CD14-positive monocyte (primary cell): ENCODE measurements at regions not wholly inside any gene's neighbourhood (a gene's known extent, or its start where the extent isn't known, plus 50 kb on each side); places are given as distances from the start of the nearest gene placed in this dataset.

Source experiments
- DNase-seq, 3 donors: peaks; one replicate each; pipeline ENCODE4 v3.0.0-alpha.2; 2011 to 2022
- H2AFZ ChIP-seq: 2 replicates; pipeline ENCODE4 v1.6.0; 2012; ENCODE audit warnings: mild to moderate bottlenecking, low read depth, low read length, inconsistent platforms; ENCODE audit not compliant: insufficient read depth, poor library complexity, severe bottlenecking
- H3K27ac ChIP-seq, 2 donors: 1 replicate in 1 of 2; 2 replicates in 1 of 2; pipeline ENCODE4 v1.5.1; 2012 to 2013; ENCODE audit warnings: low read length in 2 of 2, control low read depth in 1 of 2, inconsistent platforms in 1 of 2, low read depth in 1 of 2, mild to moderate bottlenecking in 1 of 2
- H3K27me3 ChIP-seq, 2 donors: one replicate each; pipeline versions ENCODE4 v1.6.0 to v1.6.1; 2011 to 2013; ENCODE audit warnings: low read length in 2 of 2; ENCODE audit not compliant: control insufficient read depth in 2 of 2, insufficient read depth in 2 of 2
- H3K36me3 ChIP-seq, 2 donors: replicated peaks in 1 of 2; 1 replicate in 1 of 2; 2 replicates in 1 of 2; pipeline versions ENCODE4 v1.5.1 to v1.6.1; 2012 to 2013; ENCODE audit warnings: low read length in 2 of 2, control low read depth in 1 of 2, inconsistent platforms in 1 of 2, mild to moderate bottlenecking in 1 of 2; ENCODE audit not compliant: insufficient read depth in 2 of 2, control insufficient read depth in 1 of 2
- H3K4me1 ChIP-seq, 2 donors: 1 replicate in 1 of 2; 2 replicates in 1 of 2; pipeline versions ENCODE4 v1.5.1 to v1.6.1; 2012 to 2013; ENCODE audit warnings: low read length in 2 of 2, control low read depth in 1 of 2, inconsistent platforms in 1 of 2, mild to moderate bottlenecking in 1 of 2, moderate library complexity in 1 of 2; ENCODE audit not compliant: insufficient read depth in 2 of 2, control insufficient read depth in 1 of 2
- H3K4me2 ChIP-seq: replicated peaks from 2 replicates; pipeline ENCODE3; 2012; ENCODE audit warnings: low read length, moderate library complexity, mild to moderate bottlenecking; ENCODE audit not compliant: poor library complexity, severe bottlenecking; ENCODE audit errors: extremely low read depth
- H3K4me3 ChIP-seq, 3 experiments: fragments of 200-600 bp in 1 of 3; sonication (generic) in 1 of 3; replicated peaks in 1 of 3; 1 replicate in 2 of 3; 2 replicates in 1 of 3; pipeline ENCODE4 v1.5.1; 2011 to 2013; ENCODE audit warnings: low read length in 3 of 3, mild to moderate bottlenecking in 3 of 3, control low read depth in 2 of 3, low read depth in 2 of 3, inconsistent platforms in 1 of 3, moderate library complexity in 1 of 3
- H3K79me2 ChIP-seq: 2 replicates; pipeline ENCODE4 v1.6.0; 2012; ENCODE audit warnings: mild to moderate bottlenecking, control low read depth, inconsistent platforms, low read length, moderate library complexity; ENCODE audit not compliant: insufficient read depth
- H3K9ac ChIP-seq: 2 replicates; pipeline ENCODE4 v1.6.0; 2017; ENCODE audit warnings: low read length, mild to moderate bottlenecking; ENCODE audit not compliant: insufficient read depth, poor library complexity, severe bottlenecking
- H3K9me3 ChIP-seq, 2 donors: replicated peaks in 1 of 2; 1 replicate in 1 of 2; 2 replicates in 1 of 2; pipeline versions ENCODE4 v1.5.1 to v1.6.1; 2012 to 2013; ENCODE audit warnings: low read length in 2 of 2, control low read depth in 1 of 2; ENCODE audit not compliant: control insufficient read depth in 1 of 2, insufficient read depth in 1 of 2
- H4K20me1 ChIP-seq: 2 replicates; pipeline ENCODE4 v1.6.0; 2012; ENCODE audit warnings: mild to moderate bottlenecking, low read length, control low read depth, moderate library complexity; ENCODE audit not compliant: insufficient read depth
- H3K27ac Mint-ChIP-seq, 7 donors: one replicate each; pipeline ENCODE4 v1.8.0; 2020; ENCODE audit warnings: mild to moderate bottlenecking in 7 of 7, mixed read lengths in 7 of 7, moderate library complexity in 6 of 7, inconsistent platforms in 2 of 7
- H3K27me3 Mint-ChIP-seq, 3 donors: one replicate each; pipeline ENCODE4 v1.8.0; 2021 to 2022; ENCODE audit warnings: low read depth in 3 of 3, mild to moderate bottlenecking in 3 of 3, mixed read lengths in 3 of 3, moderate library complexity in 3 of 3, inconsistent platforms in 1 of 3
- H3K36me3 Mint-ChIP-seq, 2 donors: one replicate each; pipeline ENCODE4 v1.8.0; 2020; ENCODE audit warnings: mixed read lengths in 2 of 2, inconsistent platforms in 1 of 2, mild to moderate bottlenecking in 1 of 2
- H3K4me1 Mint-ChIP-seq: one replicate; pipeline ENCODE4 v1.8.0; 2020; ENCODE audit warnings: mild to moderate bottlenecking, mixed read lengths
- H3K4me3 Mint-ChIP-seq, 2 donors: one replicate each; pipeline ENCODE4 v1.8.0; 2020; ENCODE audit warnings: mild to moderate bottlenecking in 2 of 2, mixed read lengths in 2 of 2, moderate library complexity in 1 of 2
- H3K9me3 Mint-ChIP-seq, 7 donors: one replicate each; pipeline ENCODE4 v1.8.0; 2020 to 2022; ENCODE audit warnings: mixed read lengths in 7 of 7, mild to moderate bottlenecking in 6 of 7, moderate library complexity in 6 of 7, inconsistent platforms in 2 of 7
- WGBS: methylation state at CpG from one replicate; pipeline ENCODE4 v1.1.5; 2013; ENCODE audit warnings: missing lambda C conversion rate; ENCODE audit not compliant: insufficient coverage; 5-methylcytosine and 5-hydroxymethylcytosine counted together
- intact Hi-C, 2 donors: fragments of 100-400 bp; cut with micrococcal nuclease; formaldehyde crosslinking; loops; one replicate each; pipeline versions ENCODE4 v1.15.0 to v1.15.1; 2023
- TF ChIP-seq, protein P1 (sequence below): fragments of 200-600 bp; IDR thresholded peaks from one replicate; pipeline ENCODE4 v1.8.0; 2022; ENCODE audit warnings: antibody characterized with exemption, mild to moderate bottlenecking

DNA sequence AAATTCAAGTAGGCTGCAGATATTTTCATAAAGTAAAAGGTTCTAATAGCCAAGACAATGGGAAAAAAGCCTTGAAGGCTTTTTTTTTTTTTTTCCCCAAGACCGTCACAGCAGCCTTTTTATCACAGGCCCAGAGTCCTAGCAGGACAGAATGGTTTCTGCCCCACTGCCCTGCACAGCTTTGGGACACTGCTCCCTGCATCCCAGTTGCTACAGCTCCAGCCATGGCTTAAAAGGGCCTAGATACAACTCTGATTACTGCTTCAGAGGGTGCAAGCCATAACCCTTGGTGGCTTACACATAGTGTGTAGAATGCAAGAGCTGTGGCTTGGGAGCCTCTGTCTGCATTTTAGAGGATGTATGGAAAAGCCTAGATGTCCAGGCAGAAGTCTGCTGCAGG is 1362.8 kb downstream of the SLITRK5 start:
- no peak for DNase-seq
- no peak overlapping the region for H3K27ac ChIP-seq
- H3K36me3 ChIP-seq, result no peaks in the 10 kb centered on the region
- no peak overlapping the region for H3K4me3 Mint-ChIP-seq
- H3K36me3 Mint-ChIP-seq, result no peaks in the 10 kb centered on the region
- TF ChIP-seq, protein P1, sequence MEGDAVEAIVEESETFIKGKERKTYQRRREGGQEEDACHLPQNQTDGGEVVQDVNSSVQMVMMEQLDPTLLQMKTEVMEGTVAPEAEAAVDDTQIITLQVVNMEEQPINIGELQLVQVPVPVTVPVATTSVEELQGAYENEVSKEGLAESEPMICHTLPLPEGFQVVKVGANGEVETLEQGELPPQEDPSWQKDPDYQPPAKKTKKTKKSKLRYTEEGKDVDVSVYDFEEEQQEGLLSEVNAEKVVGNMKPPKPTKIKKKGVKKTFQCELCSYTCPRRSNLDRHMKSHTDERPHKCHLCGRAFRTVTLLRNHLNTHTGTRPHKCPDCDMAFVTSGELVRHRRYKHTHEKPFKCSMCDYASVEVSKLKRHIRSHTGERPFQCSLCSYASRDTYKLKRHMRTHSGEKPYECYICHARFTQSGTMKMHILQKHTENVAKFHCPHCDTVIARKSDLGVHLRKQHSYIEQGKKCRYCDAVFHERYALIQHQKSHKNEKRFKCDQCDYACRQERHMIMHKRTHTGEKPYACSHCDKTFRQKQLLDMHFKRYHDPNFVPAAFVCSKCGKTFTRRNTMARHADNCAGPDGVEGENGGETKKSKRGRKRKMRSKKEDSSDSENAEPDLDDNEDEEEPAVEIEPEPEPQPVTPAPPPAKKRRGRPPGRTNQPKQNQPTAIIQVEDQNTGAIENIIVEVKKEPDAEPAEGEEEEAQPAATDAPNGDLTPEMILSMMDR, result no peak
- peaks cover 6 to 9% of the 10 kb centered on the region in 2 donors for H3K9me3 ChIP-seq
- no peak overlapping the region for H3K4me3 ChIP-seq
- no peaks in the 10 kb centered on the region for H4K20me1 ChIP-seq
- 100% methylated on average over 1 of the region's 1 CpG for WGBS
- no peaks in the 10 kb centered on the region for H3K27me3 ChIP-seq
- H3K4me2 ChIP-seq, result no peak overlapping the region
- no peaks in the 10 kb centered on the region for H3K27me3 Mint-ChIP-seq
- H2AFZ ChIP-seq, result no peak overlapping the region
- no peaks in the 10 kb centered on the region for H3K4me1 ChIP-seq
- H3K27ac Mint-ChIP-seq, result no peak overlapping the region
- no peaks in the 10 kb centered on the region for H3K4me1 Mint-ChIP-seq
- peaks cover 4 to 18% (median 10%) of the 10 kb centered on the region in 7 donors for H3K9me3 Mint-ChIP-seq
- intact Hi-C loops, result no loop called here
- no peak overlapping the region for H3K9ac ChIP-seq
- H3K79me2 ChIP-seq, result no peaks in the 10 kb centered on the region

DNA sequence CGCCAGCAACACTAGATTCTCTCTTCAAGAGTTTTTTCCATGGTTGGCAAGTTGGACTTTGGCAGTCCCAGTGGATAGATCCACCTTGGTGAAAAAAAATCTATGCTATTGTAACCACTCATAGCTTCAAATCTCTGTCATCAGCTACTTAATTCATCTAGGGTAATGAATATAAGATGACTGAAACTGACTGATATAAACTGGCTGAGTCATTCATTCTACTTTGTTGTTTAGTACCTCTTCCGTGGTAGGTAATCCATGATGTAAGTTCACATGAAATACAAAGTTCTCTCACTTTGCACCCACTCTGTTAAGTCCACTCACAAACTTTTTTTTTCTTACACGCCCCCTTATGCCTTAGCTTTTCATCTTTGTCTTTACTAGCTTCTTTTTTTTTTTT is 1381.5 kb downstream of the SLITRK5 start:
- Mint-ChIP-seq H3K36me3 (no peaks in the 10 kb centered on the region), H3K4me3 (no peak overlapping the region), H3K4me1 (no peaks in the 10 kb centered on the region), H3K27me3 (no peaks in the 10 kb centered on the region), H3K27ac (no peak overlapping the region), H3K9me3 (peaks cover 0 to 8% (median 3%) of the 10 kb centered on the region in 7 donors)
- WGBS, result no CpG with 5 or more reads among the region's 3 CpGs
- no peaks in the 10 kb centered on the region for H3K36me3 ChIP-seq
- H3K4me3 ChIP-seq, result no peak overlapping the region
- no peaks in the 10 kb centered on the region for H4K20me1 ChIP-seq
- H3K4me2 ChIP-seq, result no peak overlapping the region
- H3K9me3 ChIP-seq, result no peaks in the 10 kb centered on the region
- no peak for DNase-seq
- TF ChIP-seq, protein P1, result no peak
- no peaks in the 10 kb centered on the region for H3K79me2 ChIP-seq
- H3K27ac ChIP-seq, result no peak overlapping the region
- H3K9ac ChIP-seq, result no peak overlapping the region
- H2AFZ ChIP-seq, result no peak overlapping the region
- H3K4me1 ChIP-seq, result no peaks in the 10 kb centered on the region
- intact Hi-C loops, result no loop called here
- no peaks in the 10 kb centered on the region for H3K27me3 ChIP-seq
